Left lung (tissue), 4 donors: ENCODE measurements at regions not wholly inside any gene's neighbourhood (a gene's known extent, or its start where the extent isn't known, plus 50 kb on each side); places are given as distances from the start of the nearest gene placed in this dataset.

Experiments used
- ATAC-seq: fragments of 200-7000 bp; cut with Tn5 transposase; one replicate; pipeline ENCODE4 v1.9.1; 2020; ENCODE audit warnings: moderate library complexity
- DNase-seq, 4 donors: peaks; one replicate each; pipeline ENCODE4 v3.0.0-alpha.2; 2013 to 2020
- H3K27ac ChIP-seq, 2 donors: fragments of 200-600 bp; sonication (generic) in 1 of 2; one replicate each; pipeline versions ENCODE4 v1.5.0 to v1.8.0; 2020 to 2021
- H3K27me3 ChIP-seq, 2 donors: fragments of 200-600 bp; sonication (generic) in 1 of 2; one replicate each; pipeline versions ENCODE4 v1.5.0 to v1.8.0; 2020 to 2021
- H3K36me3 ChIP-seq, 2 donors: fragments of 200-600 bp; sonication (generic) in 1 of 2; one replicate each; pipeline versions ENCODE4 v1.5.0 to v1.8.0; 2020 to 2021
- H3K4me1 ChIP-seq, 2 donors: fragments of 200-600 bp; one replicate each; pipeline ENCODE4 v1.8.0; 2021
- H3K4me3 ChIP-seq, 2 donors: fragments of 200-600 bp; sonication (generic) in 1 of 2; one replicate each; pipeline versions ENCODE4 v1.5.0 to v1.8.0; 2020 to 2021; ENCODE audit warnings: mild to moderate bottlenecking in 1 of 2
- H3K9me3 ChIP-seq, 2 donors: fragments of 200-600 bp; sonication (generic) in 1 of 2; one replicate each; pipeline versions ENCODE4 v1.5.0 to v1.8.0; 2020 to 2021
- CTCF ChIP-seq, 2 donors: fragments of 200-600 bp; sonication (generic) in 1 of 2; IDR thresholded peaks; one replicate each; pipeline versions ENCODE4 v1.5.0 to v1.8.0; 2021; ENCODE audit warnings: antibody characterized with exemption in 2 of 2
- intact Hi-C, 2 donors: fragments of 100-400 bp; cut with DNase I; formaldehyde crosslinking; loops; one replicate each; pipeline versions ENCODE4 v1.11.2 to v1.14.2; 2022
- donor health status: DM: no; HTN: yes; CAD: no.
- donor health status: DM: no; HTN: no; CAD: no.

GRCh38 chr6:109225946-109226345, 130.6 kb downstream of the CEP57L1 start:
- Histone ChIP-seq H3K4me3 (no peak overlapping the region), H3K9me3 (no peaks in the 10 kb centered on the region), H3K4me1 (no peaks in the 10 kb centered on the region), H3K27me3 (no peaks in the 10 kb centered on the region), H3K36me3 (no peaks in the 10 kb centered on the region), H3K27ac (no peak overlapping the region)
- ATAC-seq (no peak), DNase-seq (no peak)
- intact Hi-C loops, result no loop called here
- no peak for TF ChIP-seq CTCF (IDR thresholded peaks at IDR 0.05)

- no peak for ATAC-seq
- DNase-seq, result no peak
- no peaks in the 10 kb centered on the region for H3K36me3 ChIP-seq
- H3K4me3 ChIP-seq, result no peak overlapping the region
- H3K27ac ChIP-seq, result no peak overlapping the region
- no peak for TF ChIP-seq CTCF (IDR thresholded peaks at IDR 0.05)
- intact Hi-C loops, result no loop called here
- no peaks in the 10 kb centered on the region for H3K4me1 ChIP-seq
- H3K9me3 ChIP-seq, result no peaks in the 10 kb centered on the region
- no peaks in the 10 kb centered on the region for H3K27me3 ChIP-seq
These were observed 129.7 kb downstream of the CEP57L1 start for GRCh38 chr6:109224994-109225393.

GRCh38 chr6:109224107-109224875, 129.0 kb downstream of the CEP57L1 start:
- Histone ChIP-seq H3K4me1 (no peaks in the 10 kb centered on the region), H3K27me3 (no peaks in the 10 kb centered on the region), H3K4me3 (no peak overlapping the region), H3K36me3 (no peaks in the 10 kb centered on the region), H3K27ac (no peak overlapping the region), H3K9me3 (no peaks in the 10 kb centered on the region)
- no peak for TF ChIP-seq CTCF (IDR thresholded peaks at IDR 0.05)
- ATAC-seq (no peak), DNase-seq (no peak)
- intact Hi-C loops, result no loop called here

GRCh38 chr6:109222848-109223247, 127.5 kb downstream of the CEP57L1 start:
- no peaks in the 10 kb centered on the region for H3K27me3 ChIP-seq
- no peak for TF ChIP-seq CTCF (IDR thresholded peaks at IDR 0.05)
- no peak overlapping the region for H3K27ac ChIP-seq
- ATAC-seq (no peak), DNase-seq (no peak)
- no peaks in the 10 kb centered on the region for H3K36me3 ChIP-seq
- H3K4me3 ChIP-seq, result no peak overlapping the region
- H3K4me1 ChIP-seq, result no peaks in the 10 kb centered on the region
- H3K9me3 ChIP-seq, result no peaks in the 10 kb centered on the region
- intact Hi-C loops, result no loop called here

- Histone ChIP-seq H3K27ac (no peak overlapping the region), H3K4me1 (no peaks in the 10 kb centered on the region), H3K27me3 (no peaks in the 10 kb centered on the region), H3K9me3 (no peaks in the 10 kb centered on the region), H3K4me3 (no peak overlapping the region), H3K36me3 (no peaks in the 10 kb centered on the region)
- no peak for DNase-seq
- intact Hi-C loops, result no loop called here
- ATAC-seq, result no peak
- no peak for TF ChIP-seq CTCF (IDR thresholded peaks at IDR 0.05)
These were observed 126.4 kb downstream of the CEP57L1 start for GRCh38 chr6:109221543-109222195.
